ENCODE measurements at regions not wholly inside any gene's neighbourhood (a gene's known extent, or its start where the extent isn't known, plus 50 kb on each side); places are given as distances from the start of the nearest gene placed in this dataset.
"Not testable (repeated sequence)": the region's sequence is repeated elsewhere in the genome, so short reads cannot be mapped to it uniquely, and the experiment has no call there.

GRCh38 chr5:1644393-1644809 lies 120.6 kb upstream of the LPCAT1 start:
- WGBS (ENCODE audit: low lambda C conversion rate): 29% methylated on average over 12 of the region's 22 CpGs
- H3K27me3 ChIP-seq (ENCODE audit: control insufficient read depth in 1 of 2, insufficient read depth in 2 of 2, low read length in 2 of 2): peaks cover 4 to 42% of the 10 kb centered on the region in 2 experiments; a peak in 4 of 5 replicates
- in situ Hi-C loops (cut with HindIII; ENCODE audit: extremely low pct_ligation_motif_present, low pct_unique_long_range_greater_than_20kb): loop anchor here (10.0 to 25.0 kb wide), 3 partner anchors 132 to 470 kb away; partner anchors contain the start of gene LPCAT1
- H3K9ac ChIP-seq (ENCODE audit: insufficient read depth, low read depth, low read length); H2AFZ ChIP-seq (ENCODE audit: low read length); BruUV-seq (replicated peaks); FAIRE-seq; H3K27ac ChIP-seq (ENCODE audit: extremely low read length, insufficient read depth, low read length); H3K36me3 ChIP-seq (replicated peaks in 1 of 2; ENCODE audit: control insufficient read depth in 1 of 2, insufficient read depth in 2 of 2, low read length in 2 of 2); H3K79me2 ChIP-seq (ENCODE audit: insufficient read depth, low read length); DNase-seq (ENCODE audit: low spot score); H3K4me1 ChIP-seq (ENCODE audit: insufficient read depth, low read length); H3K9me3 ChIP-seq (ENCODE audit: low read length); H3K4me3 ChIP-seq (replicated peaks in 1 of 3; ENCODE audit: insufficient read depth in 1 of 3, low read depth in 2 of 3, low read length in 3 of 3); H4K20me1 ChIP-seq (ENCODE audit: insufficient read depth, low read length); ATAC-seq; H3K4me2 ChIP-seq (ENCODE audit: low read depth, low read length); TF ChIP-seq CBX2 (CRISPR knock-in tag; IDR thresholded peaks at IDR 0.05; ENCODE audit: low read depth): not testable (repeated sequence)
- CTCF ChIA-PET (ENCODE audit: low intra/inter-chr PET ratio, low total read pairs): interaction anchor here (1.5 kb wide), 1 partner anchor 264 kb away, joined by 4 read pairs; no protein-coding TSS in a partner anchor
- intact Hi-C loops (cut with micrococcal nuclease; ENCODE audit: unreplicated experiment): loop anchor here (5.0 to 10.0 kb wide), 2 partner anchors 167 to 440 kb away; partner anchors contain the start of gene SLC6A19
- TF ChIP-seq CBX2 (IDR thresholded peaks at IDR 0.05; ENCODE audit: low read depth, low read length): 0 out of 2 replicates have a peak, but pooled peaks have one; percentile 44
- TF ChIP-seq EZH2 (conservative IDR thresholded peaks at IDR 0.05; ENCODE audit: low read depth, low read length): 0 out of 2 replicates have a peak, but pooled peaks have one; percentile 83
- POLR2A ChIA-PET: interaction anchor here (0.8 kb wide), 1 partner anchor 300 kb away, joined by 3 read pairs; no protein-coding TSS in a partner anchor

DNA sequence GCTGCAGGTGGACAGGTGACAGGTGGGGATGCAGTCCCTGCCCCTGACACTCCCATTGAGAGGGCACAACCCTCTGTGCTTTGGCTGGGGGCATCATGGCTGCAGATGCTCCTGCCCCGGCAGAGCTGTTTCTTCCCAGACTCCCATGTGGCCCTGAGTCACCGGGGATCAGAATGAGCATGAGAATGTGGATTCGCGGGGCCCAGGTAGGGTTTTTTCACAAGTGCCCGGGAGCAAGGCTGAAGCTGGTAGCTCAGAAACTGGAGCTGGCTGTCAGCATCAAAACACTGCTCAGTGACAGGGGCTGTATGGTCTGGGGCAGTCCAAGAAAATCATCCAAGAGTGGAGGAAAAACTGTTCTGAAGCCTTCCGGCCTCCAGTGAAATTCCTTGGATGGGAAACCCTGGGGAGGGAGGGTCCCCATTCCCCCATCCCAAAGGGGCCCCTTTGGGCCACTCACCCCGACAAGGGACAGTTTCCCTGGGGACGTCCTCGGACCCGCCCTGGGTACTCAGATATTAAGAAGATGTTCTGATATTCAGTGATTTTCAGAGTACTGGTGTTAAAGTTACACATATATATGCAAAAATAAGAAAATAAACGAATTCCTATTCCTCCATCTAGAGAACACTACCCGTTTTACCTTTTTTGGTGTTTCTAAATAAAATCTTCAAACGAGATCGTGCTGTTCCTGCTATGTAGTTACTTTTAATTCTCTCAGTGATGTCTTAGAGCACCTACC lies 120.1 kb upstream of the LPCAT1 start:
- intact Hi-C loops (cut with micrococcal nuclease; ENCODE audit: unreplicated experiment): loop anchor here (5.0 to 10.0 kb wide), 2 partner anchors 167 to 439 kb away; partner anchors contain the start of gene SLC6A19
- 11% methylated on average over 12 of the region's 14 CpGs for WGBS (ENCODE audit: low lambda C conversion rate)
- Histone ChIP-seq H3K79me2 (ENCODE audit: insufficient read depth, low read length) (no peaks in the 10 kb centered on the region), H3K27ac (ENCODE audit: extremely low read length, insufficient read depth, low read length) (no peak overlapping the region), H4K20me1 (ENCODE audit: insufficient read depth, low read length) (no peaks in the 10 kb centered on the region), H3K9me3 (ENCODE audit: low read length) (no peaks in the 10 kb centered on the region), H3K9ac (ENCODE audit: insufficient read depth, low read depth, low read length) (no peak overlapping the region), H3K4me3 (replicated peaks in 1 of 3; ENCODE audit: insufficient read depth in 1 of 3, low read depth in 2 of 3, low read length in 3 of 3) (no peak overlapping the region), H3K36me3 (replicated peaks in 1 of 2; ENCODE audit: control insufficient read depth in 1 of 2, insufficient read depth in 2 of 2, low read length in 2 of 2) (no peaks in the 10 kb centered on the region), H3K4me2 (ENCODE audit: low read depth, low read length) (no peak overlapping the region), H3K27me3 (ENCODE audit: control insufficient read depth in 1 of 2, insufficient read depth in 2 of 2, low read length in 2 of 2) (peaks cover 6 to 41% of the 10 kb centered on the region in 2 experiments), H2AFZ (ENCODE audit: low read length) (no peak overlapping the region), H3K4me1 (ENCODE audit: insufficient read depth, low read length) (0 out of 2 replicates have a peak, but pooled peaks cover 9% of the 10 kb centered on the region)
- FAIRE-seq (no peak), ATAC-seq (no peak), DNase-seq (ENCODE audit: low spot score) (no peak)
- no peak for TF ChIP-seq ZNF615 (CRISPR knock-in tag; IDR thresholded peaks at IDR 0.05; ENCODE audit: borderline replicate concordance)
- no peak for TF ChIP-seq KDM6A (CRISPR knock-in tag; IDR thresholded peaks at IDR 0.05; ENCODE audit: low read depth)
- no peak for TF ChIP-seq ZSCAN30 (CRISPR knock-in tag; IDR thresholded peaks at IDR 0.05)
- no peak for TF ChIP-seq MAFG (CRISPR knock-in tag; IDR thresholded peaks at IDR 0.05)
- TF ChIP-seq, protein P1, sequence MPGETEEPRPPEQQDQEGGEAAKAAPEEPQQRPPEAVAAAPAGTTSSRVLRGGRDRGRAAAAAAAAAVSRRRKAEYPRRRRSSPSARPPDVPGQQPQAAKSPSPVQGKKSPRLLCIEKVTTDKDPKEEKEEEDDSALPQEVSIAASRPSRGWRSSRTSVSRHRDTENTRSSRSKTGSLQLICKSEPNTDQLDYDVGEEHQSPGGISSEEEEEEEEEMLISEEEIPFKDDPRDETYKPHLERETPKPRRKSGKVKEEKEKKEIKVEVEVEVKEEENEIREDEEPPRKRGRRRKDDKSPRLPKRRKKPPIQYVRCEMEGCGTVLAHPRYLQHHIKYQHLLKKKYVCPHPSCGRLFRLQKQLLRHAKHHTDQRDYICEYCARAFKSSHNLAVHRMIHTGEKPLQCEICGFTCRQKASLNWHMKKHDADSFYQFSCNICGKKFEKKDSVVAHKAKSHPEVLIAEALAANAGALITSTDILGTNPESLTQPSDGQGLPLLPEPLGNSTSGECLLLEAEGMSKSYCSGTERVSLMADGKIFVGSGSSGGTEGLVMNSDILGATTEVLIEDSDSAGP (CRISPR knock-in tag; IDR thresholded peaks at IDR 0.05; ENCODE audit: borderline replicate concordance): no peak
- TF ChIP-seq ARID3A (IDR thresholded peaks at IDR 0.05; ENCODE audit: low read depth, low read length): no peak
- ChIA-PET POLR2A (no interaction called here), CTCF (ENCODE audit: low intra/inter-chr PET ratio, low total read pairs) (no interaction called here)
- BruUV-seq (replicated peaks): no TSS peak
- in situ Hi-C loops (cut with HindIII; ENCODE audit: extremely low pct_ligation_motif_present, low pct_unique_long_range_greater_than_20kb): loop anchor here (10.0 to 25.0 kb wide), 3 partner anchors 132 to 469 kb away; partner anchors contain the start of gene LPCAT1

Measured in HepG2 (cell line).